ENCODE measurements at regions not wholly inside any gene's neighbourhood (a gene's known extent, or its start where the extent isn't known, plus 50 kb on each side); places are given as distances from the start of the nearest gene placed in this dataset.

- no peak for TF ChIP-seq CTCF (IDR thresholded peaks at IDR 0.05)
- no peak for TF ChIP-seq POLR2A (IDR thresholded peaks at IDR 0.05)
- TF ChIP-seq POLR2AphosphoS5 (IDR thresholded peaks at IDR 0.05): no peak
Observed at GRCh38 chr2:153057743-153058142, 339.3 kb downstream of the ARL6IP6 start.
